GM12878 (cell line): ENCODE measurements at regions not wholly inside any gene's neighbourhood (a gene's known extent, or its start where the extent isn't known, plus 50 kb on each side); places are given as distances from the start of the nearest gene placed in this dataset.

ENCODE experiments used
- ATAC-seq: fragments of 200-7000 bp; cut with Tn5 transposase; 3 replicates; pipeline ENCODE4 v1.9.1; 2020; ENCODE audit warnings: mild to moderate bottlenecking, moderate library complexity
- BruUV-seq: library from RNA; stranded (reverse); fragments of 400-500 nt; replicated peaks from 2 replicates; lab custom pipeline; 2021; lab: Mats Ljungman, UMichigan
- CTCF ChIA-PET: fragments of 300-600 bp; sonication (Branson Sonifier 250); formaldehyde crosslinking; extraction: SDS; loops from one replicate; lab custom pipeline; 2021; ENCODE audit warnings: inconsistent platforms; lab: Yijun Ruan, JAX
- POLR2A ChIA-PET: fragments of 350-600 bp; formaldehyde crosslinking; extraction: SDS; loops from one replicate; lab custom pipeline; 2021; ENCODE audit warnings: inconsistent platforms; lab: Charles Lee
- RAD21 ChIA-PET: fragments of 300-600 bp; sonication (Branson Sonifier 250); formaldehyde crosslinking; loops from one replicate; lab custom pipeline; 2023; ENCODE audit warnings: antibody characterized with exemption; ENCODE audit not compliant: unreplicated experiment; lab: Charles Lee
- SMC1A ChIA-PET: fragments of 300-600 bp; sonication (Branson Sonifier 250); formaldehyde crosslinking; loops from one replicate; lab custom pipeline; 2023; ENCODE audit not compliant: unreplicated experiment, uncharacterized antibody; lab: Charles Lee
- DNase-seq: peaks from one replicate; pipeline ENCODE4 v3.0.0-alpha.2; 2011; ENCODE audit warnings: low read depth, low spot score
- FAIRE-seq: peaks from 3 replicates; lab custom pipeline; 2011; peaks lifted over from hg19 to GRCh38; lab: Jason Lieb, UNC
- H2AFZ ChIP-seq: 2 replicates; pipeline ENCODE4 v1.6.0; 2011; ENCODE audit warnings: low read depth, low read length, control low read depth; ENCODE audit not compliant: control insufficient read depth
- H3K27ac ChIP-seq: 2 replicates; pipeline ENCODE4 v1.5.1; 2011; ENCODE audit warnings: control low read depth; ENCODE audit not compliant: control insufficient read depth, insufficient read depth
- H3K27me3 ChIP-seq, 2 experiments: replicated peaks in 1 of 2; 2 replicates each; pipeline versions ENCODE4 v1.6.0 to v1.6.1; 2011; ENCODE audit warnings: low read length in 1 of 2; ENCODE audit not compliant: control insufficient read depth in 2 of 2, insufficient read depth in 2 of 2
- H3K36me3 ChIP-seq, 2 experiments: 2 replicates each; pipeline ENCODE4 v1.5.1; 2011; ENCODE audit warnings: low read length in 1 of 2; ENCODE audit not compliant: control insufficient read depth in 2 of 2, insufficient read depth in 2 of 2
- H3K4me1 ChIP-seq: 2 replicates; pipeline ENCODE4 v1.6.1; 2011; ENCODE audit warnings: mild to moderate bottlenecking, low read length, moderate library complexity, mixed read lengths; ENCODE audit not compliant: control insufficient read depth, insufficient read depth
- H3K4me2 ChIP-seq: 2 replicates; pipeline ENCODE4 v1.6.0; 2011; ENCODE audit warnings: control low read depth; ENCODE audit not compliant: control insufficient read depth, insufficient read depth
- H3K4me3 ChIP-seq: fragments of 200-600 bp; sonication (generic); 2 replicates; pipeline ENCODE4 v1.5.1; 2016
- H3K79me2 ChIP-seq: 2 replicates; pipeline ENCODE4 v1.6.0; 2011; ENCODE audit warnings: low read length; ENCODE audit not compliant: control insufficient read depth, insufficient read depth
- H3K9ac ChIP-seq: 2 replicates; pipeline ENCODE4 v1.8.0; 2011; ENCODE audit warnings: low read length, control low read depth, mixed read lengths; ENCODE audit not compliant: control insufficient read depth, insufficient read depth
- H3K9me3 ChIP-seq: replicated peaks from 3 replicates; pipeline ENCODE4 v1.5.1; 2011; ENCODE audit warnings: mild to moderate bottlenecking, low read length; ENCODE audit not compliant: control insufficient read depth, insufficient read depth
- H4K20me1 ChIP-seq: 2 replicates; pipeline ENCODE4 v1.6.0; 2011; ENCODE audit not compliant: control insufficient read depth, insufficient read depth
- CTCF ChIP-seq, 3 experiments: IDR thresholded peaks in 2 of 3; conservative IDR thresholded peaks in 1 of 3; 2 replicates each; pipeline ENCODE4 v1.5.1; 2011; ENCODE audit warnings: low read depth in 3 of 3, low read length in 3 of 3, mild to moderate bottlenecking in 3 of 3, control low read depth in 2 of 3, moderate library complexity in 2 of 3, inconsistent platforms in 1 of 3, mixed read lengths in 1 of 3; ENCODE audit not compliant: control insufficient read depth in 2 of 3, insufficient read depth in 1 of 3; ENCODE audit errors: extremely low read depth in 1 of 3
- JUNB ChIP-seq: IDR thresholded peaks from 2 replicates; pipeline ENCODE4 v1.6.1; 2016; ENCODE audit warnings: antibody characterized with exemption, mild to moderate bottlenecking
- KAT2A ChIP-seq: conservative IDR thresholded peaks from 2 replicates; pipeline ENCODE4 v1.6.1; 2011; ENCODE audit warnings: low read depth, low read length; ENCODE audit not compliant: control insufficient read depth
- MYB ChIP-seq: fragments of 150-350 bp; IDR thresholded peaks from 2 replicates; pipeline ENCODE4 v1.6.1; 2014; ENCODE audit warnings: mild to moderate bottlenecking, low read depth, low read length, borderline replicate concordance
- NR2C2 ChIP-seq: IDR thresholded peaks from 2 replicates; pipeline ENCODE4 v1.6.1; 2011; ENCODE audit warnings: borderline replicate concordance, low read depth; ENCODE audit not compliant: control insufficient read depth, insufficient read length
- RAD21 ChIP-seq: IDR thresholded peaks from 2 replicates; pipeline ENCODE4 v1.6.1; 2011; ENCODE audit warnings: mild to moderate bottlenecking, low read depth, low read length, moderate library complexity; ENCODE audit not compliant: insufficient read depth
- RELB ChIP-seq: fragments of 450-650 bp; IDR thresholded peaks from 2 replicates; pipeline ENCODE4 v1.6.1; 2017; ENCODE audit warnings: low read depth, mild to moderate bottlenecking, moderate library complexity
- SKIL ChIP-seq: fragments of 450-650 bp; IDR thresholded peaks from 2 replicates; pipeline ENCODE4 v1.6.1; 2017; ENCODE audit warnings: mild to moderate bottlenecking, low read depth, inconsistent platforms; ENCODE audit not compliant: poor library complexity, severe bottlenecking
- SMC3 ChIP-seq: IDR thresholded peaks from 2 replicates; pipeline ENCODE4 v1.6.1; 2011; ENCODE audit warnings: low read length, improper control_type of control experiment, borderline replicate concordance
- YY1 ChIP-seq: IDR thresholded peaks from 2 replicates; pipeline ENCODE4 v1.6.1; 2011; ENCODE audit warnings: low read depth, mild to moderate bottlenecking, low read length
- ZNF622 ChIP-seq: fragments of 450-650 bp; IDR thresholded peaks from 2 replicates; pipeline ENCODE4 v1.6.1; 2017; ENCODE audit warnings: mild to moderate bottlenecking, inconsistent platforms
- WGBS: methylation state at CpG from one replicate; pipeline ENCODE4 v1.1.6; 2016; ENCODE audit warnings: low lambda C conversion rate; ENCODE audit not compliant: insufficient replicate concordance, insufficient coverage; ENCODE audit errors: missing lambda C conversion rate; 5-methylcytosine and 5-hydroxymethylcytosine counted together
- in situ Hi-C: fragments of 300-500 bp; cut with MboI; formaldehyde crosslinking; loops from 9 replicates; pipeline ENCODE4 v1.14.3; 2018; ENCODE audit warnings: mixed read lengths
- intact Hi-C: fragments of 100-400 bp; cut with micrococcal nuclease; formaldehyde crosslinking; loops from one replicate; pipeline ENCODE4 v1.14.2; 2022; ENCODE audit not compliant: unreplicated experiment

GRCh38 chr7:121555558-121555957 lies 159.4 kb upstream of the FAM3C start (continued):
- no peak for TF ChIP-seq RELB
- TF ChIP-seq KAT2A, result no peak
- no peak for TF ChIP-seq MYB

- Histone ChIP-seq H3K9ac (no peak overlapping the region), H2AFZ (no peak overlapping the region), H3K79me2 (no peaks in the 10 kb centered on the region), H3K9me3 (peaks cover 3% of the 10 kb centered on the region; the same call in 2 of the 3 replicates), H3K4me1 (no peaks in the 10 kb centered on the region), H3K4me2 (no peak overlapping the region), H3K27me3 (no peaks in the 10 kb centered on the region), H3K4me3 (no peak overlapping the region), H3K27ac (no peak overlapping the region), H4K20me1 (no peaks in the 10 kb centered on the region), H3K36me3 (no peaks in the 10 kb centered on the region)
- ChIA-PET CTCF (interaction anchor here (0.7 to 3.8 kb wide), 29 partner anchors 9 to 447 kb away, joined by 3 to 181 read pairs (median 5); partner anchors contain the start of gene FAM3C), RAD21 (interaction anchor here (0.7 to 3.8 kb wide), 20 partner anchors 13 to 447 kb away, joined by 3 to 119 read pairs (median 4); partner anchors contain the start of gene FAM3C), POLR2A (interaction anchor here (1.3 kb wide), 2 partner anchors 180 to 181 kb away, joined by 3 to 6 read pairs; no protein-coding TSS in a partner anchor), SMC1A (interaction anchor here (0.7 to 3.8 kb wide), 38 partner anchors 9 to 749 kb away, joined by 3 to 163 read pairs (median 6); partner anchors contain the start of genes CPED1 and FAM3C)
- TF ChIP-seq SKIL (peak; percentile 25), SMC3 (peak; percentile 97), RAD21 (peak; percentile 98), JUNB (0 out of 2 replicates have a peak, but pooled peaks have one; percentile 8), YY1 (0 out of 2 replicates have a peak, but pooled peaks have one; percentile 22), NR2C2 (no peak), CTCF (IDR thresholded peaks at IDR 0.05 in 2 of 3, conservative IDR thresholded peaks at IDR 0.05 in 1 of 3; ENCODE audit: control insufficient read depth in 2 of 3, extremely low read depth in 1 of 3, insufficient read depth in 1 of 3, low read depth in 3 of 3, low read length in 3 of 3) (peak; percentile 60 to 85 (median 64); a peak in 5 of 6 replicates), ZNF622 (no peak)
- FAIRE-seq (peak; percentile 13), ATAC-seq (peak; percentile 89), DNase-seq (no peak)
- in situ Hi-C loops, result loop anchor here (5.0 to 25.0 kb wide), 2 partner anchors 180 to 585 kb away; partner anchors contain the start of gene ING3
- WGBS, result 0% methylated on average over 3 of the region's 3 CpGs
- no TSS peak for BruUV-seq
- intact Hi-C loops, result loop anchor here (1.0 to 2.0 kb wide), 3 partner anchors 180 to 447 kb away; no protein-coding TSS in a partner anchor
These were observed 151.5 kb upstream of the FAM3C start for GRCh38 chr7:121547544-121548092.
